ENCODE measurements at regions not wholly inside any gene's neighbourhood (a gene's known extent, or its start where the extent isn't known, plus 50 kb on each side); places are given as distances from the start of the nearest gene placed in this dataset.
A peak's percentile ranks its signal among the peaks of the same experiment; 100 is the strongest.

GRCh38 chr4:184286358-184286757, 68.7 kb upstream of the ENPP6 start:
- Histone ChIP-seq H3K4me1 (peaks cover 3 to 11% of the 10 kb centered on the region in 2 donors), H3K27ac (no peak overlapping the region), H3K4me3 (no peak overlapping the region), H3K9me3 (no peaks in the 10 kb centered on the region), H3K27me3 (no peaks in the 10 kb centered on the region), H3K36me3 (no peaks in the 10 kb centered on the region)
- in situ Hi-C loops (cut with MboI; ENCODE audit: low sequenced_read_pairs in 4 of 4) (loop anchor here in 2 of 4 donors (5.0 to 10.0 kb wide), 2 partner anchors 248 to 251 kb away; no protein-coding TSS in a partner anchor), intact Hi-C loops (cut with DNase I; ENCODE audit: low total_unique reads) (loop anchor here (2.0 to 5.0 kb wide), 2 partner anchors 116 to 188 kb away; partner anchors contain the start of gene IRF2)
- no peak for ATAC-seq
- DNase-seq: no peak
- TF ChIP-seq CTCF (IDR thresholded peaks at IDR 0.05 in 4 of 5, conservative IDR thresholded peaks at IDR 0.05 in 1 of 5) (no peak), POLR2A (IDR thresholded peaks at IDR 0.05) (no peak)

DNA sequence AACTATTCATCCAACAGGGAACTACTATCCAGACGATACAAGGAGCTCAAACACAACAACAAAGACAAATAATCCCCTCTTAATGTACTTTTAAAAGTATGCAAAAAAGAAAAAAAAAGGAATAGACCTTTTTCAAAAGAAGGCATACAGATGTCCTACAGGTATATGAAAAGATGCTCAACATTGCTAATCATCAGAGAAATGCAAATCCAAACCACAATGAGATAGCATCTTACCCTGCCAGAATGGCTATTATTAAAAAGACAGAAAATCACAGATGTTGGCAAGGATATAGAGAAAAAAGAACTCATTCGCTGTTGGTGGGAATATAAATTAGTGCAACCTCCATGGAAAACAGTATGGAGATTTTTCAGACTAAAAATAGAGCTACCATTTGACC, 67.1 kb upstream of the ENPP6 start:
- no peak overlapping the region for H3K4me3 ChIP-seq
- ATAC-seq (no peak), DNase-seq (no peak)
- no peak overlapping the region for H3K27ac ChIP-seq
- peaks cover 3 to 11% of the 10 kb centered on the region in 2 donors for H3K4me1 ChIP-seq
- TF ChIP-seq POLR2A (IDR thresholded peaks at IDR 0.05) (no peak), CTCF (IDR thresholded peaks at IDR 0.05 in 4 of 5, conservative IDR thresholded peaks at IDR 0.05 in 1 of 5) (no peak)
- no peaks in the 10 kb centered on the region for H3K9me3 ChIP-seq
- in situ Hi-C loops (cut with MboI; ENCODE audit: low sequenced_read_pairs in 4 of 4): loop anchor here in 2 of 4 donors (5.0 to 10.0 kb wide), 2 partner anchors 250 to 253 kb away; no protein-coding TSS in a partner anchor
- H3K27me3 ChIP-seq: no peaks in the 10 kb centered on the region
- H3K36me3 ChIP-seq: no peaks in the 10 kb centered on the region
- intact Hi-C loops (cut with DNase I; ENCODE audit: low total_unique reads): loop anchor here (5.0 kb wide), 1 partner anchor 118 kb away; no protein-coding TSS in a partner anchor

- intact Hi-C loops (cut with DNase I; ENCODE audit: low total_unique reads) (no loop called here), in situ Hi-C loops (cut with MboI; ENCODE audit: low sequenced_read_pairs in 4 of 4) (loop anchor here in 1 of 4 donors (10.0 kb wide), 1 partner anchor 250 kb away; no protein-coding TSS in a partner anchor)
- ATAC-seq (no peak), DNase-seq (no peak)
- TF ChIP-seq POLR2A (IDR thresholded peaks at IDR 0.05): no peak
- TF ChIP-seq CTCF (IDR thresholded peaks at IDR 0.05 in 4 of 5, conservative IDR thresholded peaks at IDR 0.05 in 1 of 5): no peak
- H3K27me3 ChIP-seq: no peaks in the 10 kb centered on the region
- H3K27ac ChIP-seq: peak overlapping the region in 1 of 4 donors; percentile 10
- peaks cover 3 to 11% of the 10 kb centered on the region in 2 donors for H3K4me1 ChIP-seq
- no peaks in the 10 kb centered on the region for H3K9me3 ChIP-seq
- H3K36me3 ChIP-seq: no peaks in the 10 kb centered on the region
- H3K4me3 ChIP-seq: peak overlapping the region in 2 of 4 donors; percentile 17
Measured at GRCh38 chr4:184284336-184284690, 66.6 kb upstream of the ENPP6 start.

DNA sequence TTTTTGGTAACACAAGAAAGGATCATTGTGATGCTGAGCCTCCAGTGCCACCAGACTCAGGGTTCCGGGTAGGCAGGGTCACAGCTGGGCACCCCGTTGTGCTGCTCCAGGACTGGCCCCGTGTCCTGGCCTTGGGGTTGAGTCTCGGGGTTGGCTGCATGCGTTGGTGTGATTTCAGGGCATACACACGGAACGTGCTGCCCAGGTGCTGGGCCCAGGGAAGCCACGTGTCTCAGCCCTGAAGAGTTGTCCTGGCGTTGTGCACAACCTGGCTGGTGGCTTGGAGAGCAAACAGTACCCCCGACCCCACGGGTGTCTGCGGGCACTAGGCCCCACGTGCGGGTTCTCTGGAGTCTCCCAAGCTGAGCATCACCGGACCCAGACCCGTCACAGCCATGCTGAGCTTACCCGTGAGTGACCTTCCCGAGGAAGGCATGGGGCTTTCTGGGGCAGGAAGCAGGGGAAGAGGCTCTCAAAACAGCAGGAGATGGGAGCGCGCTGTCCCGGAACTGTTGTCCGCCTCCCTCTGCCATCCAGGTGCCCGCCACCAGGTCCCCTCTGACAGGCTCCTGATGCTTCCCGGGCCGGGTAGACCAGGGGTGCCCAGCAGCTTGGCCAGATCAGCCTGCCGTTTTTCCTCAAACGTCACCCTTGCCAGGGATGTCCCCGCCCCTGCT, 66.1 kb upstream of the ENPP6 start:
- peak overlapping the region in 3 of 4 donors; percentile 17 to 26 (median 17) for H3K4me3 ChIP-seq
- intact Hi-C loops (cut with DNase I; ENCODE audit: low total_unique reads) (no loop called here), in situ Hi-C loops (cut with MboI; ENCODE audit: low sequenced_read_pairs in 4 of 4) (loop anchor here in 1 of 4 donors (10.0 kb wide), 1 partner anchor 251 kb away; no protein-coding TSS in a partner anchor)
- H3K9me3 ChIP-seq: no peaks in the 10 kb centered on the region
- DNase-seq (no peak), ATAC-seq (no peak)
- TF ChIP-seq POLR2A (IDR thresholded peaks at IDR 0.05) (no peak), CTCF (IDR thresholded peaks at IDR 0.05 in 4 of 5, conservative IDR thresholded peaks at IDR 0.05 in 1 of 5) (no peak)
- H3K36me3 ChIP-seq: no peaks in the 10 kb centered on the region
- peak overlapping the region in 2 of 4 donors; percentile 10 to 46 for H3K27ac ChIP-seq
- H3K27me3 ChIP-seq: no peaks in the 10 kb centered on the region
- peaks cover 3 to 11% of the 10 kb centered on the region in 2 donors for H3K4me1 ChIP-seq

Measured in gastrocnemius medialis (tissue), 4 donors.